GM23338 (cell line): ENCODE measurements at regions not wholly inside any gene's neighbourhood (a gene's known extent, or its start where the extent isn't known, plus 50 kb on each side); places are given as distances from the start of the nearest gene placed in this dataset.

Experiments used
- ATAC-seq: fragments of 200-7000 bp; cut with Tn5 transposase; 3 replicates; pipeline ENCODE4 v1.9.1; 2020
- DNase-seq: peaks from one replicate; pipeline ENCODE4 v3.0.0-alpha.2; 2015; ENCODE audit warnings: low spot score
- H2AFZ ChIP-seq: fragments of 200-600 bp; sonication (generic); 2 replicates; pipeline ENCODE4 v1.8.0; 2016; ENCODE audit warnings: antibody characterized with exemption, mild to moderate bottlenecking, moderate library complexity
- H3F3A ChIP-seq: fragments of 200-600 bp; sonication (generic); replicated peaks from 2 replicates; pipeline ENCODE4 v1.8.0; 2017; ENCODE audit warnings: antibody characterized with exemption, mixed run types, low read depth
- H3K27ac ChIP-seq: fragments of 200-600 bp; sonication (generic); 2 replicates; pipeline ENCODE4 v1.6.1; 2016; ENCODE audit warnings: low read depth
- H3K27me3 ChIP-seq: fragments of 200-600 bp; sonication (generic); 2 replicates; pipeline ENCODE4 v1.8.0; 2016; ENCODE audit warnings: mild to moderate bottlenecking, mixed run types, moderate library complexity; ENCODE audit not compliant: insufficient read depth
- H3K36me3 ChIP-seq: fragments of 200-600 bp; sonication (generic); 2 replicates; pipeline ENCODE4 v1.8.0; 2016; ENCODE audit warnings: mild to moderate bottlenecking; ENCODE audit not compliant: insufficient read depth
- H3K4me1 ChIP-seq: fragments of 200-600 bp; sonication (generic); 2 replicates; pipeline ENCODE4 v1.8.0; 2016; ENCODE audit warnings: mild to moderate bottlenecking, moderate library complexity; ENCODE audit not compliant: insufficient read depth
- H3K4me2 ChIP-seq: fragments of 200-600 bp; sonication (generic); 2 replicates; pipeline ENCODE4 v1.7.1; 2017; ENCODE audit warnings: mixed run types
- H3K4me3 ChIP-seq: fragments of 200-600 bp; sonication (generic); 2 replicates; pipeline ENCODE4 v1.6.1; 2016; ENCODE audit warnings: mixed run types
- H3K79me2 ChIP-seq: fragments of 200-600 bp; sonication (generic); replicated peaks from 2 replicates; pipeline ENCODE4 v1.8.0; 2017; ENCODE audit warnings: mild to moderate bottlenecking; ENCODE audit not compliant: insufficient read depth
- H3K9me2 ChIP-seq: fragments of 200-600 bp; sonication (generic); 2 replicates; pipeline ENCODE4 v1.8.0; 2017; ENCODE audit not compliant: insufficient read depth
- H4K20me1 ChIP-seq: fragments of 200-600 bp; sonication (generic); replicated peaks from 2 replicates; pipeline ENCODE4 v1.8.0; 2017; ENCODE audit warnings: mild to moderate bottlenecking; ENCODE audit not compliant: insufficient read depth
- H3K27ac Mint-ChIP-seq: 2 replicates; pipeline ENCODE4 v1.8.0; 2020; ENCODE audit warnings: inconsistent platforms, mild to moderate bottlenecking, moderate library complexity, mixed read lengths
- H3K27me3 Mint-ChIP-seq: 3 replicates; pipeline ENCODE4 v1.8.0; 2022; ENCODE audit warnings: low read depth, mild to moderate bottlenecking, moderate library complexity, mixed read lengths, inconsistent platforms; ENCODE audit not compliant: insufficient read depth, poor library complexity
- H3K36me3 Mint-ChIP-seq: 3 replicates; pipeline ENCODE4 v1.8.0; 2021; ENCODE audit warnings: low read depth, mild to moderate bottlenecking, inconsistent platforms, moderate library complexity, mixed read lengths
- H3K4me1 Mint-ChIP-seq: 3 replicates; pipeline ENCODE4 v1.8.0; 2020; ENCODE audit warnings: mild to moderate bottlenecking, inconsistent platforms, mixed read lengths
- H3K4me3 Mint-ChIP-seq: 3 replicates; pipeline ENCODE4 v1.8.0; 2021; ENCODE audit warnings: moderate library complexity, mild to moderate bottlenecking, inconsistent platforms, mixed read lengths
- H3K9me3 Mint-ChIP-seq: 3 replicates; pipeline ENCODE4 v1.8.0; 2020; ENCODE audit warnings: moderate library complexity, mild to moderate bottlenecking, inconsistent platforms, mixed read lengths
- CREB1 ChIP-seq: fragments of 250-450 bp; sonication (Bioruptor Pico); IDR thresholded peaks from 2 replicates; pipeline ENCODE4 v1.5.0; 2020; ENCODE audit warnings: low read depth, mild to moderate bottlenecking, moderate library complexity
- CTCF ChIP-seq, 2 experiments: fragments of 200-600 bp in 1 of 2; sonication (generic) in 1 of 2; conservative IDR thresholded peaks; 2 replicates each; pipeline versions ENCODE4 v1.5.1 to v1.6.1; 2016 to 2017; ENCODE audit warnings: antibody characterized with exemption in 2 of 2, low read depth in 2 of 2, mild to moderate bottlenecking in 2 of 2, moderate library complexity in 1 of 2
- ETS1 ChIP-seq: IDR thresholded peaks from 2 replicates; pipeline ENCODE4 v1.6.1; 2016; ENCODE audit warnings: antibody characterized with exemption
- EZH2 ChIP-seq: fragments of 200-600 bp; sonication (generic); IDR thresholded peaks from one replicate; pipeline ENCODE4 v1.8.0; 2017; ENCODE audit warnings: antibody characterized with exemption, mild to moderate bottlenecking, low read depth; ENCODE audit not compliant: unreplicated experiment
- EZH2phosphoT487 ChIP-seq: fragments of 200-600 bp; sonication (generic); IDR thresholded peaks from one replicate; pipeline ENCODE4 v1.8.1; 2018; ENCODE audit warnings: antibody characterized with exemption; ENCODE audit not compliant: unreplicated experiment
- JUNB ChIP-seq: IDR thresholded peaks from one replicate; pipeline ENCODE4 v1.6.1; 2016; ENCODE audit warnings: antibody characterized with exemption; ENCODE audit not compliant: unreplicated experiment
- POLR2AphosphoS5 ChIP-seq: IDR thresholded peaks from 2 replicates; pipeline ENCODE4 v1.6.1; 2016; ENCODE audit warnings: antibody characterized with exemption, low read depth
- STAT1 ChIP-seq: IDR thresholded peaks from one replicate; pipeline ENCODE4 v1.6.1; 2016; ENCODE audit warnings: antibody characterized with exemption; ENCODE audit not compliant: unreplicated experiment
- ZNF114 ChIP-seq: fragments of 250-450 bp; sonication (Bioruptor Pico); IDR thresholded peaks from 2 replicates; pipeline ENCODE4 v1.5.0; 2020; ENCODE audit warnings: mild to moderate bottlenecking, moderate library complexity
- ZNF331 ChIP-seq: fragments of 250-450 bp; sonication (Bioruptor Pico); IDR thresholded peaks from 2 replicates; pipeline ENCODE4 v1.5.0; 2020; ENCODE audit warnings: low read depth, mild to moderate bottlenecking, moderate library complexity
- TF ChIP-seq, protein P1 (sequence below): fragments of 250-450 bp; sonication (Bioruptor Pico); IDR thresholded peaks from 2 replicates; pipeline ENCODE4 v1.5.0; 2020; ENCODE audit warnings: mild to moderate bottlenecking, moderate library complexity

DNA sequence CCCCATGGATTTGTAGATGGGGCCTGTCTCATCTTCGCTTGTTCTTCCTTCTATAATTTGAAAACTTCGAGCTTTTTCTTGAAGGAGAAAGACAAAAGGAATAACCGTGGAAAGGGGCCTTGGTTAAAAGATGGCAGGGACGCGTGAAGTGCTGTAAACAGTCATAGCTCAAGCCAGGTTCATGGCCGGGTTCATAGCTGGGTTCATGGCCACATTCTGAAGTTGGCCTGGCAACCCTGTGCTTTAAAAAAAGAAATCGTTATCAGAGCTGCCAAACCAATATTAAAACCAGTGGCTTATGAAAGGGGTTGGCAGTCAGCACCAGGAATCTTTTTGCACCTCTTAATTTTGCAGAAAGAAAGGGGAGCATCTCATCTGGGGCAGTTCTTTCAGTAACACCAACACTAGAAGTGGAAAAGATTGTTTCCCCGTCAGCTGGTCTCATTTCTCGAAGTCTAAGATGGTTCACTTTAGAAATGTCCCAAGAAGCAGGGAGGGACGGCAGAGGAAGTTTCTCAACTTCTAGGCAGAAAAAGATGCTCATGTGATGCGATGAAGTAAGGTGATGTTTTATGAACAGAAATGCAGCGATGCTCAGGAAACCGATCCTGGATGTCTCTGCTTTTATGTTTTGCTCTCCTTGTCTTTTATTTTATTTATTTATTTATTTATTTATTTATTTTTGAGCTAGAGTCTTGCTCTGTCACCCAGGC is 193.1 kb upstream of the TBX3 start:
- no peak overlapping the region for H3K27ac Mint-ChIP-seq
- Histone ChIP-seq H3K27me3 (no peaks in the 10 kb centered on the region), H3K4me2 (no peak overlapping the region), H2AFZ (no peak overlapping the region), H3K36me3 (no peaks in the 10 kb centered on the region), H3F3A (no peaks in the 10 kb centered on the region), H3K79me2 (no peaks in the 10 kb centered on the region), H3K9me2 (no peaks in the 10 kb centered on the region), H4K20me1 (no peaks in the 10 kb centered on the region), H3K4me1 (no peaks in the 10 kb centered on the region), H3K4me3 (no peak overlapping the region), H3K27ac (no peak overlapping the region)
- no peaks in the 10 kb centered on the region for H3K9me3 Mint-ChIP-seq
- no peaks in the 10 kb centered on the region for H3K27me3 Mint-ChIP-seq
- ATAC-seq (no peak), DNase-seq (no peak)
- H3K4me1 Mint-ChIP-seq: peaks cover 4% of the 10 kb centered on the region; the same call in 2 of the 3 replicates
- TF ChIP-seq STAT1 (no peak), ZNF331 (CRISPR knock-in tag) (no peak)
- H3K4me3 Mint-ChIP-seq: no peak overlapping the region
- no peaks in the 10 kb centered on the region for H3K36me3 Mint-ChIP-seq

DNA sequence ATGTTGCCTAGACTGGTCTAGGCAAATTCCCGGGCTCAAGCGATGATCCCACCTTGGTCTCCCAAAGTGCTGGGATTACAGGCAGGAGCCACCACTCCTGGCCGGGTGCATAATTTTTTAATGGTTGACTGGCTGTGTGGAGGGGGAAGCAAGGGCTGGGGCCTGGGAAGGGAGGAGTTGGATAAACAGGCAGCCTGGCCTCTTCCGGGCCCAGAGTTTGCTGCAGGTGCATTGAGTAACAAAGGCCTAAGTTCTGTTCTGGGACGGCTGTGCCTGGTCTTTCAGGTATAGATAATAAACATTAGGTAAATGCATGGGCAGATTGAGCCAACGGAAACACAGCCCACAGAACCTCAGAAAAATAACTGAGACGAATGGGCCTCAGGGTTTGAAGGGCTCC is 191.3 kb upstream of the TBX3 start:
- peak overlapping the region; percentile 74; the same call in 1 of the 2 replicates for H2AFZ ChIP-seq
- Mint-ChIP-seq H3K4me1 (no peaks in the 10 kb centered on the region), H3K27ac (no peak overlapping the region)
- no peak for TF ChIP-seq EZH2
- no peak for TF ChIP-seq ZNF114
- no peak for TF ChIP-seq POLR2AphosphoS5
- no peak for TF ChIP-seq EZH2phosphoT487
- TF ChIP-seq ETS1: no peak
- no peak for TF ChIP-seq CTCF (conservative IDR thresholded peaks at IDR 0.05; ENCODE audit: low read depth in 2 of 2)
- TF ChIP-seq CREB1 (CRISPR knock-in tag): no peak
- TF ChIP-seq, protein P1, sequence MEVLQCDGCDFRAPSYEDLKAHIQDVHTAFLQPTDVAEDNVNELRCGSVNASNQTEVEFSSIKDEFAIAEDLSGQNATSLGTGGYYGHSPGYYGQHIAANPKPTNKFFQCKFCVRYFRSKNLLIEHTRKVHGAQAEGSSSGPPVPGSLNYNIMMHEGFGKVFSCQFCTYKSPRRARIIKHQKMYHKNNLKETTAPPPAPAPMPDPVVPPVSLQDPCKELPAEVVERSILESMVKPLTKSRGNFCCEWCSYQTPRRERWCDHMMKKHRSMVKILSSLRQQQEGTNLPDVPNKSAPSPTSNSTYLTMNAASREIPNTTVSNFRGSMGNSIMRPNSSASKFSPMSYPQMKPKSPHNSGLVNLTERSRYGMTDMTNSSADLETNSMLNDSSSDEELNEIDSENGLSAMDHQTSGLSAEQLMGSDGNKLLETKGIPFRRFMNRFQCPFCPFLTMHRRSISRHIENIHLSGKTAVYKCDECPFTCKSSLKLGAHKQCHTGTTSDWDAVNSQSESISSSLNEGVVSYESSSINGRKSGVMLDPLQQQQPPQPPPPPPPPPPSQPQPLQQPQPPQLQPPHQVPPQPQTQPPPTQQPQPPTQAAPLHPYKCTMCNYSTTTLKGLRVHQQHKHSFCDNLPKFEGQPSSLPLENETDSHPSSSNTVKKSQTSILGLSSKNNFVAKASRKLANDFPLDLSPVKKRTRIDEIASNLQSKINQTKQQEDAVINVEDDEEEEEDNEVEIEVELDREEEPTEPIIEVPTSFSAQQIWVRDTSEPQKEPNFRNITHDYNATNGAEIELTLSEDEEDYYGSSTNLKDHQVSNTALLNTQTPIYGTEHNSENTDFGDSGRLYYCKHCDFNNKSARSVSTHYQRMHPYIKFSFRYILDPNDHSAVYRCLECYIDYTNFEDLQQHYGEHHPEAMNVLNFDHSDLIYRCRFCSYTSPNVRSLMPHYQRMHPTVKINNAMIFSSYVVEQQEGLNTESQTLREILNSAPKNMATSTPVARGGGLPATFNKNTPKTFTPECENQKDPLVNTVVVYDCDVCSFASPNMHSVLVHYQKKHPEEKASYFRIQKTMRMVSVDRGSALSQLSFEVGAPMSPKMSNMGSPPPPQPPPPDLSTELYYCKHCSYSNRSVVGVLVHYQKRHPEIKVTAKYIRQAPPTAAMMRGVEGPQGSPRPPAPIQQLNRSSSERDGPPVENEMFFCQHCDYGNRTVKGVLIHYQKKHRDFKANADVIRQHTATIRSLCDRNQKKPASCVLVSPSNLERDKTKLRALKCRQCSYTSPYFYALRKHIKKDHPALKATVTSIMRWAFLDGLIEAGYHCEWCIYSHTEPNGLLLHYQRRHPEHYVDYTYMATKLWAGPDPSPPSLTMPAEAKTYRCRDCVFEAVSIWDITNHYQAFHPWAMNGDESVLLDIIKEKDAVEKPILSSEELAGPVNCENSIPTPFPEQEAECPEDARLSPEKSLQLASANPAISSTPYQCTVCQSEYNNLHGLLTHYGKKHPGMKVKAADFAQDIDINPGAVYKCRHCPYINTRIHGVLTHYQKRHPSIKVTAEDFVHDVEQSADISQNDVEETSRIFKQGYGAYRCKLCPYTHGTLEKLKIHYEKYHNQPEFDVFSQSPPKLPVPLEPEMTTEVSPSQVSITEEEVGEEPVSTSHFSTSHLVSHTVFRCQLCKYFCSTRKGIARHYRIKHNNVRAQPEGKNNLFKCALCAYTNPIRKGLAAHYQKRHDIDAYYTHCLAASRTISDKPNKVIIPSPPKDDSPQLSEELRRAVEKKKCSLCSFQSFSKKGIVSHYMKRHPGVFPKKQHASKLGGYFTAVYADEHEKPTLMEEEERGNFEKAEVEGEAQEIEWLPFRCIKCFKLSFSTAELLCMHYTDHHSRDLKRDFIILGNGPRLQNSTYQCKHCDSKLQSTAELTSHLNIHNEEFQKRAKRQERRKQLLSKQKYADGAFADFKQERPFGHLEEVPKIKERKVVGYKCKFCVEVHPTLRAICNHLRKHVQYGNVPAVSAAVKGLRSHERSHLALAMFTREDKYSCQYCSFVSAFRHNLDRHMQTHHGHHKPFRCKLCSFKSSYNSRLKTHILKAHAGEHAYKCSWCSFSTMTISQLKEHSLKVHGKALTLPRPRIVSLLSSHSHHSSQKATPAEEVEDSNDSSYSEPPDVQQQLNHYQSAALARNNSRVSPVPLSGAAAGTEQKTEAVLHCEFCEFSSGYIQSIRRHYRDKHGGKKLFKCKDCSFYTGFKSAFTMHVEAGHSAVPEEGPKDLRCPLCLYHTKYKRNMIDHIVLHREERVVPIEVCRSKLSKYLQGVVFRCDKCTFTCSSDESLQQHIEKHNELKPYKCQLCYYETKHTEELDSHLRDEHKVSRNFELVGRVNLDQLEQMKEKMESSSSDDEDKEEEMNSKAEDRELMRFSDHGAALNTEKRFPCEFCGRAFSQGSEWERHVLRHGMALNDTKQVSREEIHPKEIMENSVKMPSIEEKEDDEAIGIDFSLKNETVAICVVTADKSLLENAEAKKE (CRISPR knock-in tag): no peak
- no peak for TF ChIP-seq ZNF331 (CRISPR knock-in tag)
- TF ChIP-seq JUNB: no peak

More for the DNA sequence above, 191.3 kb upstream of the TBX3 start:
- no peaks in the 10 kb centered on the region for H3K79me2 ChIP-seq
- H3K4me2 ChIP-seq: no peak overlapping the region
- H3K36me3 ChIP-seq: no peaks in the 10 kb centered on the region
- Mint-ChIP-seq H3K27me3 (peaks cover 3% of the 10 kb centered on the region), H3K9me3 (no peaks in the 10 kb centered on the region), H3K36me3 (no peaks in the 10 kb centered on the region), H3K4me3 (no peak overlapping the region)
- H3F3A ChIP-seq: no peaks in the 10 kb centered on the region
- H3K27ac ChIP-seq: no peak overlapping the region; the same call in 1 of the 2 replicates
- H3K4me1 ChIP-seq: no peaks in the 10 kb centered on the region
- H4K20me1 ChIP-seq: no peaks in the 10 kb centered on the region
- no peak for DNase-seq
- H3K27me3 ChIP-seq: no peaks in the 10 kb centered on the region
- ATAC-seq: no peak
- no peaks in the 10 kb centered on the region for H3K9me2 ChIP-seq
- H3K4me3 ChIP-seq: no peak overlapping the region
